ENCODE measurements at regions not wholly inside any gene's neighbourhood (a gene's known extent, or its start where the extent isn't known, plus 50 kb on each side); places are given as distances from the start of the nearest gene placed in this dataset.
"Not testable (repeated sequence)": the region's sequence is repeated elsewhere in the genome, so short reads cannot be mapped to it uniquely, and the experiment has no call there.

GRCh38 chr1:243074224-243074623 is 180.9 kb downstream of the CEP170 start:
- TF ChIP-seq CTCF (IDR thresholded peaks at IDR 0.05; ENCODE audit: low read depth, low read length, poor library complexity, severe bottlenecking); EZH2phosphoT487 (IDR thresholded peaks at IDR 0.05; ENCODE audit: borderline replicate concordance, low read length): not testable (repeated sequence)

Data from DOHH2 (cell line).